ENCODE measurements at regions not wholly inside any gene's neighbourhood (a gene's known extent, or its start where the extent isn't known, plus 50 kb on each side); places are given as distances from the start of the nearest gene placed in this dataset.

- H3K9me3 ChIP-seq, result no peaks in the 10 kb centered on the region
- WGBS, 2 donors, result 52 to 93% methylated on average over 1 of the region's 1 CpG
- no peak for ATAC-seq
- DNase-seq, result no peak
- no peaks in the 10 kb centered on the region for H3K36me3 ChIP-seq
- H3K4me3 ChIP-seq, result no peak overlapping the region
- peaks cover 12 to 29% (median 20%) of the 10 kb centered on the region in 3 donors for H3K4me1 ChIP-seq
- intact Hi-C loops (cut with DNase I), result no loop called here
- no peak for FAIRE-seq
- no peak for TF ChIP-seq CTCF (IDR thresholded peaks at IDR 0.05)
- H3K27ac ChIP-seq, result no peak overlapping the region
- H3K27me3 ChIP-seq, result no peaks in the 10 kb centered on the region
Observed at GRCh38 chr14:65252482-65253255, 150.4 kb upstream of the MAX start.

- Histone ChIP-seq H3K27ac (peak overlapping the region in 1 of 4 donors; percentile 38), H3K4me1 (peaks cover 12 to 22% (median 13%) of the 10 kb centered on the region in 3 donors), H3K9me3 (no peaks in the 10 kb centered on the region), H3K4me3 (no peak overlapping the region), H3K36me3 (no peaks in the 10 kb centered on the region), H3K27me3 (no peaks in the 10 kb centered on the region)
- no peak for DNase-seq
- intact Hi-C loops (cut with DNase I), result no loop called here
- no peak for TF ChIP-seq CTCF (IDR thresholded peaks at IDR 0.05)
- ATAC-seq, result peak; percentile 36 to 51 (median 40)
- no peak for FAIRE-seq
- 45 to 53% methylated on average over 5 of the region's 5 CpGs for WGBS, 2 donors
Observed at GRCh38 chr14:65255029-65255545, 152.8 kb upstream of the MAX start.

GRCh38 chr14:65255583-65256461, 153.5 kb upstream of the MAX start:
- TF ChIP-seq CTCF (IDR thresholded peaks at IDR 0.05), result no peak
- FAIRE-seq (no peak), DNase-seq (peak; percentile 40 to 73 (median 68)), ATAC-seq (peak; percentile 49 to 77 (median 72))
- Histone ChIP-seq H3K9me3 (no peaks in the 10 kb centered on the region), H3K36me3 (no peaks in the 10 kb centered on the region), H3K27ac (peak overlapping the region in 1 of 4 donors; percentile 38), H3K4me1 (peaks cover 12 to 15% (median 13%) of the 10 kb centered on the region in 3 donors), H3K27me3 (no peaks in the 10 kb centered on the region), H3K4me3 (no peak overlapping the region)
- 29 to 31% methylated on average over 8 of the region's 8 CpGs for WGBS, 2 donors
- intact Hi-C loops (cut with DNase I), result no loop called here

- ATAC-seq (no peak), FAIRE-seq (no peak), DNase-seq (no peak)
- intact Hi-C loops (cut with DNase I), result no loop called here
- Histone ChIP-seq H3K27ac (no peak overlapping the region), H3K36me3 (no peaks in the 10 kb centered on the region), H3K9me3 (no peaks in the 10 kb centered on the region), H3K4me1 (peaks cover 12 to 13% (median 13%) of the 10 kb centered on the region in 3 donors), H3K27me3 (no peaks in the 10 kb centered on the region), H3K4me3 (no peak overlapping the region)
- TF ChIP-seq CTCF (IDR thresholded peaks at IDR 0.05), result no peak
- WGBS, 2 donors, result 82 to 83% methylated on average over 4 of the region's 4 CpGs
Observed at GRCh38 chr14:65256714-65257113, 154.4 kb upstream of the MAX start.

Measured in pancreas (tissue), 10 donors.